Common myeloid progenitor, CD34-positive (primary cell): ENCODE measurements at regions not wholly inside any gene's neighbourhood (a gene's known extent, or its start where the extent isn't known, plus 50 kb on each side); places are given as distances from the start of the nearest gene placed in this dataset.

Experiments
- CTCF ChIA-PET: fragments of 350-600 bp; sonication (Branson Sonifier 250); formaldehyde crosslinking; loops from one replicate; lab custom pipeline; 2021; ENCODE audit warnings: antibody characterized with exemption; lab: Charles Lee
- POLR2A ChIA-PET: fragments of 350-600 bp; sonication (Branson Sonifier 250); formaldehyde crosslinking; loops from one replicate; lab custom pipeline; 2021; ENCODE audit warnings: antibody characterized with exemption; lab: Charles Lee
- DNase-seq, 3 donors: peaks; one replicate each; pipeline versions ENCODE4 v3.0.0 to v3.0.0-alpha.2; 2013
- H3K27ac ChIP-seq, 2 experiments: 1 replicate in 1 of 2; 2 replicates in 1 of 2; pipeline ENCODE4 v1.7.0; 2013; ENCODE audit warnings: inconsistent platforms in 2 of 2, low read length in 2 of 2, mild to moderate bottlenecking in 2 of 2, low read depth in 1 of 2, moderate library complexity in 1 of 2; ENCODE audit not compliant: severe bottlenecking in 2 of 2, insufficient read depth in 1 of 2, poor library complexity in 1 of 2
- H3K27me3 ChIP-seq, 5 experiments: replicated peaks in 2 of 5; 1 replicate in 3 of 5; 2 replicates in 2 of 5; pipeline versions ENCODE4 v1.6.1 to v1.7.0; 2013; ENCODE audit warnings: low read length in 4 of 5, mild to moderate bottlenecking in 2 of 5, moderate library complexity in 2 of 5, inconsistent platforms in 1 of 5; ENCODE audit not compliant: insufficient read depth in 5 of 5, control insufficient read depth in 4 of 5
- H3K36me3 ChIP-seq, 4 experiments: 1 replicate in 2 of 4; 2 replicates in 2 of 4; pipeline versions ENCODE4 v1.6.1 to v1.7.0; 2013; ENCODE audit warnings: low read length in 3 of 4, control low read depth in 1 of 4, mild to moderate bottlenecking in 1 of 4; ENCODE audit not compliant: control insufficient read depth in 4 of 4, insufficient read depth in 4 of 4
- H3K4me1 ChIP-seq, 4 experiments: 1 replicate in 3 of 4; 2 replicates in 1 of 4; pipeline versions ENCODE4 v1.6.1 to v1.7.1; 2013; ENCODE audit warnings: low read length in 3 of 4, mild to moderate bottlenecking in 3 of 4, control low read depth in 1 of 4, inconsistent platforms in 1 of 4, moderate library complexity in 1 of 4; ENCODE audit not compliant: control insufficient read depth in 4 of 4, insufficient read depth in 4 of 4; ENCODE audit errors: control extremely low read depth in 1 of 4
- H3K4me3 ChIP-seq, 7 experiments: 1 replicate in 4 of 7; 2 replicates in 3 of 7; pipeline versions ENCODE4 v1.5.1 to v1.7.0; 2013; ENCODE audit warnings: mild to moderate bottlenecking in 7 of 7, low read length in 6 of 7, moderate library complexity in 6 of 7, inconsistent platforms in 2 of 7, low read depth in 2 of 7, control low read depth in 1 of 7; ENCODE audit not compliant: insufficient read depth in 4 of 7, control insufficient read depth in 1 of 7; ENCODE audit errors: extremely low read depth in 1 of 7
- H3K9me3 ChIP-seq, 5 experiments: 1 replicate in 4 of 5; 2 replicates in 1 of 5; pipeline versions ENCODE4 v1.6.1 to v1.7.1; 2013; ENCODE audit warnings: low read length in 4 of 5, mild to moderate bottlenecking in 2 of 5, inconsistent platforms in 1 of 5, low read depth in 1 of 5, moderate library complexity in 1 of 5; ENCODE audit not compliant: control insufficient read depth in 4 of 5, insufficient read depth in 2 of 5; ENCODE audit errors: control extremely low read depth in 1 of 5
- WGBS: methylation state at CpG from one replicate; pipeline ENCODE4 v1.1.5; 2013; ENCODE audit not compliant: insufficient coverage; 5-methylcytosine and 5-hydroxymethylcytosine counted together

DNA sequence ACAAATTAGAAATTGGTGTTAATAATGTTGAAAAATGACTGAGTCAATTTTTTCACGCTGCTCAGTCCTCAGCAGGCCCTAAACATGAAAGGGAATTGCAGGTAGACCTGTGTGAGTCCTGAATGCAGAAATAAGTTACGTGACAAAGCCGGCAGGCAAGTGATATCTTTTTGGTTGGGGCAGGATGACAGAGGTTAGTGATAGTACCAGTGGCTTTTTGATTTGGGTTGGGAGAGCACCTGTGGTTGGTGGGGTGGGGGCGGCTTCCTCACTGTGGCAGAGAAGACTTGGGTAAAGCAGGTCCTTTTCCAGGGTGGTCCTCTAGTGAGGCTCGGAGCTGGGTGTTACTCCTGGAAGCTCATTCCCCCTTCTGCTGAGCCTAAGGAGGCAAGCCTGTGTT is 164.7 kb downstream of the TMEM167A start:
- H3K27ac ChIP-seq, result no peak overlapping the region
- no peaks in the 10 kb centered on the region for H3K27me3 ChIP-seq
- no peak for DNase-seq
- H3K4me3 ChIP-seq, result no peak overlapping the region
- no peaks in the 10 kb centered on the region for H3K36me3 ChIP-seq
- POLR2A ChIA-PET, result no interaction called here
- no peaks in the 10 kb centered on the region for H3K4me1 ChIP-seq
- CTCF ChIA-PET, result no interaction called here
- 91% methylated on average over 4 of the region's 5 CpGs for WGBS
- H3K9me3 ChIP-seq, result peaks cover 4 to 16% (median 7%) of the 10 kb centered on the region in 5 experiments

DNA sequence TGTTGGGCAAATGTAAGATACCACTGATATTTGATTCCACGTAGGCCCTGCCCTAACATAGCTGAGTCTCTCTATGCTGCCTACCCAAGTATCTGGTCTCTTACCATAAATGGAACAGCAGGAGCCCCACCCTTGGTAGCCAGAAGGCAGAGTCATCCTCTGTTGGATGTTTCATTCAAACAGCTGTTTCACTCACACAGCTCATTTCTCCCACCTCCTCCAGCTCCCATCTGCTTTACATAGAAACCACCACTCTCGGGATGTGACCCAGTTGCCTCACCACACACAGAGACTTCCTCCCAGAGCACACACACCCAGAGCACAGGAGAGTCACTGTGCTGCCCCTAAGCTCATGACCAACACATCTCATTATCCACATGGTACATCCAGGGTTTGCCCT is 165.3 kb downstream of the TMEM167A start:
- H3K27ac ChIP-seq, result no peak overlapping the region
- H3K27me3 ChIP-seq, result no peaks in the 10 kb centered on the region
- no peak for DNase-seq
- CTCF ChIA-PET, result no interaction called here
- peaks cover 4 to 14% (median 7%) of the 10 kb centered on the region in 5 experiments for H3K9me3 ChIP-seq
- no peaks in the 10 kb centered on the region for H3K36me3 ChIP-seq
- WGBS, result 93% methylated on average over 1 of the region's 2 CpGs
- POLR2A ChIA-PET, result no interaction called here
- H3K4me3 ChIP-seq, result no peak overlapping the region
- H3K4me1 ChIP-seq, result no peaks in the 10 kb centered on the region

DNA sequence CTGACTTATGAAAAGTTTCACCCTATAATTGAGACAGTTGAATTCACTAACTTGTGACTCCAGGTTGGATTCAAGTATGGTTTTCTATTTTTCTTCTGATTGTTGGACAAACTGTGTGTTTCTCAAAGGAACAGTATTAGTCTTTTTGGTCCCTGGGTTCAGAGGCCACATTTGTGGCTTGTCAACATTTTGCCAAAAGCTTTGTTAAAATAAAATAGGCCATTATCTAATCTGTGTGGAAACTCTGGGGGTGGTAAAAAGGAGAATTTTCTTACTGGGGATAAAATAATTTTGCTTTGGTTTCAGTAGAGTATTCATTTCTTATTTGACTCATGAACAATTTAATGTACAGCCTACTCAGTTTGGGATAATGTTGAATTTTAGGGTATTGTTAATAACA is 166.3 kb downstream of the TMEM167A start:
- Histone ChIP-seq H3K4me3 (no peak overlapping the region), H3K9me3 (peaks cover 3 to 9% (median 7%) of the 10 kb centered on the region in 5 experiments), H3K27me3 (no peaks in the 10 kb centered on the region), H3K27ac (no peak overlapping the region), H3K36me3 (no peaks in the 10 kb centered on the region), H3K4me1 (no peaks in the 10 kb centered on the region)
- DNase-seq, result no peak
- ChIA-PET CTCF (interaction anchor here (0.9 kb wide), 1 partner anchor 29 kb away, joined by 3 read pairs; no protein-coding TSS in a partner anchor), POLR2A (no interaction called here)

DNA sequence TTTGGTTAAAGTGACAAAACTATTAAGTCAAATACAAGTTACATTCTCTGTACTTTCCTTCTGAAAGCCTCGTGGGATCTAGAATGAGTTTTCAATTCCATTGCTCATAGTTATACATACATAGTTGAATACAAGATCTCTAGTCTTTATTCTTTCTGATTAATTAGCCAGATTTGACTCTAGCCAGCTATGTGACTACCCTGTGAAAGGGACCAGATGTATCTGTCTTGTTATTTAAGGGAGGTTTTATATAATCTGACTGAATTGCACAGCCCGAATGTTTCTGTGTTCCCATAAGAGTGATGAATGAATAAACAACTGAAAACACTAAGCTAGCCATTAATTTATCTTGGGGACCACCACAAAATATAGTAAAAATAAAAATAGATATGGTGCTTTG is 166.7 kb downstream of the TMEM167A start:
- CTCF ChIA-PET, result interaction anchor here (0.9 kb wide), 1 partner anchor 29 kb away, joined by 3 read pairs; no protein-coding TSS in a partner anchor
- no CpG with 5 or more reads among the region's 2 CpGs for WGBS
- Histone ChIP-seq H3K9me3 (peaks cover 2 to 6% (median 5%) of the 10 kb centered on the region in 5 experiments), H3K36me3 (no peaks in the 10 kb centered on the region), H3K27me3 (no peaks in the 10 kb centered on the region), H3K27ac (no peak overlapping the region), H3K4me3 (no peak overlapping the region), H3K4me1 (no peaks in the 10 kb centered on the region)
- DNase-seq, result no peak
- POLR2A ChIA-PET, result no interaction called here

DNA sequence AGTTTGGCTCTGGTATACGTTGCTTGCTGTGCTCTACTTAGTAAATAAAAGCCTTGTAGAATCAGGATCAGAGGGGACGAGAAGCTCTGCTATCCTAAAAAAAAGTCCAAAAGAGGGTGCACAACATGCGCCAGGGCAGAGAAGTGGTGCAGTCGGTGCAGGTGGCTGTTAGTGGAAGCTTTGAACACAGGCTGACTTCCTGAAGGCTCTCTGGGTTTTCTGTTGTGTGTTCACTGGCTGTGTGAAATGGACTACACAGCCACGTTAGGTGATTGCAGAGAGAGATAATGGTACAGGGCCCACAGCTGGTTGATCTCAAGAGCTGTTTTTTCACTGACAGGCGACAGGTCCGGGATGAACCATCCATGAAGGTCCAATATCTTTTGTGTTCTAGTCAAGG is 167.4 kb downstream of the TMEM167A start:
- H3K27ac ChIP-seq, result no peak overlapping the region
- no peak overlapping the region for H3K4me3 ChIP-seq
- DNase-seq, result no peak
- H3K27me3 ChIP-seq, result no peaks in the 10 kb centered on the region
- no peaks in the 10 kb centered on the region for H3K4me1 ChIP-seq
- H3K9me3 ChIP-seq, result peaks cover 0 to 4% (median 0%) of the 10 kb centered on the region in 5 experiments
- WGBS, result 96% methylated on average over 7 of the region's 7 CpGs
- ChIA-PET CTCF (interaction anchor here (0.9 kb wide), 1 partner anchor 30 kb away, joined by 3 read pairs; no protein-coding TSS in a partner anchor), POLR2A (no interaction called here)
- no peaks in the 10 kb centered on the region for H3K36me3 ChIP-seq

DNA sequence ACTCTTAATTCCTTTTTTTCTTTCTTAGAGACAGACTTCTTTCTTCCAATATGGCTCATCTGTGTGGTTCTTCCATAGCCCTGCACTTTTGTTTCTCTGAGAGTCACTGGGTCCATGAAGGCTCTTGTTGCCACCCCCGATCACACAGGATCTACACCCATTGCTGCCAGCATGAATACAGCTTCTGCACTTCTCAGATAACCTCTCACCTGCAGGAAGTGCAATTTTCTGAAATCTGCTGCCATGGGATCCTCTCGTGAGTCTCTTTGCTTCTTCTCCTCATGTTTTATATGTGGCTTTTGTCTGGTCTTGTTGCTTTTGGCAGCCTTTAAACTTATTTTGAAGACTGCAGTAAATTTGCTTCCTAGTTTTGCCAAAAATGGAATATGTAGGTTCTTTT is 171.2 kb downstream of the TMEM167A start:
- no peaks in the 10 kb centered on the region for H3K4me1 ChIP-seq
- H3K36me3 ChIP-seq, result no peaks in the 10 kb centered on the region
- peaks cover 2 to 20% (median 7%) of the 10 kb centered on the region in 5 experiments for H3K9me3 ChIP-seq
- no peak overlapping the region for H3K4me3 ChIP-seq
- CTCF ChIA-PET, result no interaction called here
- DNase-seq, result no peak
- H3K27ac ChIP-seq, result no peak overlapping the region
- WGBS, result 80% methylated on average over 1 of the region's 2 CpGs
- H3K27me3 ChIP-seq, result no peaks in the 10 kb centered on the region
- POLR2A ChIA-PET, result no interaction called here

DNA sequence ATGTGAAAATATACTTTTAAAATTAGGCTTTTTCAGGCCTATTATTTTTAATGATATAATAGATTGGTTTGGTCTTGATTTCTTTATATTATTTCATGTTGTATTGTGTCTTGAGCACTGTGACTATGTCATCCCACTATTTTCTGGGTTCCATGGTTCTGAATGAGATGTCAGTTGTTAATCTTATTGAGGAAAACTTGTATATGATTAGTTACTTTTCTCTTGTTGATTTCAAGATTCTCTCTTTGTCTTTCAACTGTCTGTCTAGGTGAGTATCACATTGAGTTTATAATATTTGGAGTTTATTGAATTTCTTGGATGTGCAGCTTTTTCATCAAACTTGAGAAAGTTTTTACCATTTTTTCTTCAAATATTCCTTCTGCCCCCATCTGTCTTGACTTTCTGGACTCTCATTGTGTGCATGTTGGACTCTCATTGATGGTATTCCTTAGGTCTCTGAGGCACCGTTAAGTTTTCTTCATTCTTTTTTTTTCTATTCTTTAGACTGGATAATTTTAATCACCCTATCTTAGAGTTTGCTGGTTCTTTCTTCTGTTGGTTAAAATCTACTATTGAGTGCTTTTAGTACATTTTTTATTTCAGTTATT is 175.8 kb downstream of the TMEM167A start:
- peak in 2 of 3 donors; percentile 26 to 29 for DNase-seq
- ChIA-PET POLR2A (no interaction called here), CTCF (no interaction called here)
- WGBS, result no CpG with 5 or more reads among the region's 1 CpG
- Histone ChIP-seq H3K4me1 (no peaks in the 10 kb centered on the region), H3K4me3 (no peak overlapping the region), H3K9me3 (peaks cover 2 to 23% (median 7%) of the 10 kb centered on the region in 5 experiments), H3K27ac (no peak overlapping the region), H3K36me3 (no peaks in the 10 kb centered on the region), H3K27me3 (no peaks in the 10 kb centered on the region)
